GM12873 (cell line): ENCODE measurements at regions not wholly inside any gene's neighbourhood (a gene's known extent, or its start where the extent isn't known, plus 50 kb on each side); places are given as distances from the start of the nearest gene placed in this dataset.

Experiments
- CTCF ChIP-seq: IDR thresholded peaks from 2 replicates; pipeline ENCODE4 v1.5.1; 2012; ENCODE audit warnings: low read depth, mild to moderate bottlenecking, moderate library complexity, low read length, control low read depth; ENCODE audit not compliant: insufficient read depth; ENCODE audit errors: missing control alignments

GRCh38 chr7:156510966-156511365 is 129.6 kb upstream of the RNF32 start:
- no peak for TF ChIP-seq CTCF

- no peak for TF ChIP-seq CTCF
Measured at GRCh38 chr7:156509216-156509615, 131.4 kb upstream of the RNF32 start.

- TF ChIP-seq CTCF, result no peak
Measured at GRCh38 chr7:156505876-156506275, 134.7 kb upstream of the RNF32 start.

GRCh38 chr7:156504687-156505545 is 135.7 kb upstream of the RNF32 start:
- TF ChIP-seq CTCF, result no peak

GRCh38 chr7:156504006-156504405 is 136.6 kb upstream of the RNF32 start:
- no peak for TF ChIP-seq CTCF

- TF ChIP-seq CTCF, result no peak
Measured at GRCh38 chr7:156503196-156503595, 137.4 kb upstream of the RNF32 start.

GRCh38 chr7:156499247-156499881 is 141.2 kb upstream of the RNF32 start:
- no peak for TF ChIP-seq CTCF
